ENCODE measurements at regions not wholly inside any gene's neighbourhood (a gene's known extent, or its start where the extent isn't known, plus 50 kb on each side); places are given as distances from the start of the nearest gene placed in this dataset.

- Histone ChIP-seq H3K4me3 (no peak overlapping the region), H3K27ac (no peak overlapping the region), H3K9me3 (no peaks in the 10 kb centered on the region), H3K4me1 (ENCODE audit: insufficient read depth) (no peaks in the 10 kb centered on the region), H3K36me3 (no peaks in the 10 kb centered on the region), H3K27me3 (no peaks in the 10 kb centered on the region)
- WGBS, 3 donors: 10 to 23% (median 10%) methylated on average over 5 of the region's 5 CpGs
- no peak for TF ChIP-seq POLR2A (IDR thresholded peaks at IDR 0.05)
- no peak for TF ChIP-seq EP300 (IDR thresholded peaks at IDR 0.05)
- TF ChIP-seq CTCF (IDR thresholded peaks at IDR 0.05): no peak
- intact Hi-C loops (cut with DNase I): no loop called here
- no peak for DNase-seq
Observed at GRCh38 chr2:45293182-45293581, 283.9 kb upstream of the SIX2 start.

- H3K27me3 ChIP-seq: no peaks in the 10 kb centered on the region
- H3K4me3 ChIP-seq: no peak overlapping the region
- WGBS, 3 donors: 38 to 44% (median 43%) methylated on average over 4 of the region's 4 CpGs
- H3K9me3 ChIP-seq: no peaks in the 10 kb centered on the region
- intact Hi-C loops (cut with DNase I): no loop called here
- no peaks in the 10 kb centered on the region for H3K36me3 ChIP-seq
- TF ChIP-seq CTCF (IDR thresholded peaks at IDR 0.05): no peak
- TF ChIP-seq POLR2A (IDR thresholded peaks at IDR 0.05): no peak
- no peak for TF ChIP-seq EP300 (IDR thresholded peaks at IDR 0.05)
- no peaks in the 10 kb centered on the region for H3K4me1 ChIP-seq (ENCODE audit: insufficient read depth)
- H3K27ac ChIP-seq: no peak overlapping the region
- DNase-seq: no peak
Observed at GRCh38 chr2:45291296-45291701, 282.0 kb upstream of the SIX2 start.

GRCh38 chr2:45289997-45290709, 280.9 kb upstream of the SIX2 start:
- Histone ChIP-seq H3K27me3 (no peaks in the 10 kb centered on the region), H3K27ac (no peak overlapping the region), H3K4me1 (ENCODE audit: insufficient read depth) (no peaks in the 10 kb centered on the region), H3K9me3 (no peaks in the 10 kb centered on the region), H3K36me3 (no peaks in the 10 kb centered on the region), H3K4me3 (no peak overlapping the region)
- DNase-seq: no peak
- TF ChIP-seq EP300 (IDR thresholded peaks at IDR 0.05) (no peak), CTCF (IDR thresholded peaks at IDR 0.05) (no peak)
- WGBS, 3 donors: 94 to 97% (median 94%) methylated on average over 6 of the region's 6 CpGs
- intact Hi-C loops (cut with DNase I): no loop called here

DNA sequence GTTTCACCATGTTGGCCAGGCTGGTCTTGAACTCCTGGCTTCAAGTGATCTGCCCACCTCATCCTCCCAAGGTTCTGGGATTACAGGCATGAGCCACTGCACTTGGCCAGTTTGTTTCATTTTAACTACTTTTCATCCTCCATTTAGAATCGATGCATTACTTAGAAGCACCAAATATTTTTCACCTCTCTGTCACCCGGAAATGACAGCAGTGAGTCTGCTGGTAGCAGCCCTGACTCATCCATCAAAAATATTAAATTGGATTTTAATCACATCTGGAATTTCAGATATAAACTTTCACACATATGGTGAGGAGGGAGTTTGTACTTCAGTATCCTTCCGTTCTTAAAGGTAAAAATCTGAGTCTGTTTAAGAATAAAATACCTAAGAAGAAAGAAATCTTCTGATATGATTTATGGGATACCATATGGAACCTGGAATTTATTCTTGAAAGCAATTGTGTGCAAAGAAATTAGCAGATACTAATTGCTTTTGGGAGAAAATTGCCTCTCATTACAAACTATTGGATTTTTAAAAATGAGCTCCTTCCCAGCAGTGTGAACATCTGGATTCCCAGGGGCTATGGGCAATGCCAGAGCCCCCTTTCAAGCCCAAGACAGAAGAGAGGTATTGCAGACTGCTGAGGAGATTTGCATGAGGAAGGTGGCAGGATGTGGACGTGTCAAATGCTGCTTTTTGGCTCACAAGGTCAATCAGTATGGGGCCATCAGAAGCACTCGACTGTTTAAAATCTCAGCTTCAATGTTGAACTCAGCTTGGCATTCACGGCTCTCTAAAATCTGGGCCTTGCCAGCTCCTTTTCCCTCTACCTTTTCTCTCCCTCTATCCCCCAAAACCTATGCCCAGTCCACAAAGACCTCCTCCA, 279.5 kb upstream of the SIX2 start:
- Histone ChIP-seq H3K36me3 (no peaks in the 10 kb centered on the region), H3K27ac (no peak overlapping the region), H3K4me3 (no peak overlapping the region), H3K9me3 (no peaks in the 10 kb centered on the region), H3K4me1 (ENCODE audit: insufficient read depth) (no peaks in the 10 kb centered on the region), H3K27me3 (no peaks in the 10 kb centered on the region)
- no peak for DNase-seq
- intact Hi-C loops (cut with DNase I): no loop called here
- WGBS, 3 donors: 81 to 89% (median 84%) methylated on average over 6 of the region's 6 CpGs
- TF ChIP-seq CTCF (IDR thresholded peaks at IDR 0.05) (no peak), POLR2A (IDR thresholded peaks at IDR 0.05) (no peak), EP300 (IDR thresholded peaks at IDR 0.05) (no peak)

Data from ovary (tissue), 7 donors.